ENCODE measurements at regions not wholly inside any gene's neighbourhood (a gene's known extent, or its start where the extent isn't known, plus 50 kb on each side); places are given as distances from the start of the nearest gene placed in this dataset.

DNA sequence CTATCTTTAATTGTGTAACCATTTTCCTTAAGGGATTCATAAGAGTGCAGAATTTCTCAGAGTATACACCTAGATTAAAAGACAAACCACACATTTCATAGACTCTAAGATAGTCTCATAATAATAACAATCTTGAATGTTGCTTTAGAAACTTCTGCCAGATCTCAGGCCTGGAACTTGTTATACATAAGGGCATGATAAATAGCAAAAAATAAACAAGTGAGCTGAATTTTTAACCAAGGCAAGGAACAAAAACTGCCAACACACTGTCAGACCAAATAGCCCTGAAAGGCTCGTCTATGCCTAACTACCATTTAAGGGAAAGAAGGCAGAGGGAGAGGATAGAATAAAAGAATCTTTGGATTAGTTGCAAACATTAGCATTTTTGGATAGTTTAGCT lies 65.8 kb upstream of the SEMA3C start:
- Histone ChIP-seq H3F3A (ENCODE audit: insufficient read depth, low read length) (no peaks in the 10 kb centered on the region), H3K79me2 (ENCODE audit: insufficient read depth, low read length) (no peaks in the 10 kb centered on the region), H3K4me1 (ENCODE audit: insufficient read depth, low read length, severe bottlenecking) (no peaks in the 10 kb centered on the region), H3K36me3 (ENCODE audit: insufficient read depth, low read length) (no peaks in the 10 kb centered on the region), H3K9ac (ENCODE audit: low read length) (no peak overlapping the region), H2AFZ (ENCODE audit: low read length) (no peak overlapping the region), H4K20me1 (ENCODE audit: insufficient read depth, low read length) (no peaks in the 10 kb centered on the region), H3K9me2 (ENCODE audit: low read depth, low read length) (no peaks in the 10 kb centered on the region), H3K9me3 (ENCODE audit: low read length) (no peaks in the 10 kb centered on the region), H3K4me3 (ENCODE audit: low read depth, low read length, poor library complexity, severe bottlenecking) (no peak overlapping the region), H3K4me2 (ENCODE audit: low read length) (no peak overlapping the region), H3K27me3 (ENCODE audit: insufficient read depth, low read length) (no peaks in the 10 kb centered on the region), H3K27ac (ENCODE audit: low read depth, low read length, poor library complexity, severe bottlenecking) (no peak overlapping the region)
- no peak for TF ChIP-seq EZH2 (IDR thresholded peaks at IDR 0.05; ENCODE audit: borderline replicate concordance, low read length)
- TF ChIP-seq CTCF (IDR thresholded peaks at IDR 0.05; ENCODE audit: low read length) = no peak

- Histone ChIP-seq H3K79me2 (ENCODE audit: insufficient read depth, low read length) (no peaks in the 10 kb centered on the region), H3K36me3 (ENCODE audit: insufficient read depth, low read length) (no peaks in the 10 kb centered on the region)
- no peak for TF ChIP-seq EZH2 (IDR thresholded peaks at IDR 0.05; ENCODE audit: borderline replicate concordance, low read length)
- TF ChIP-seq CTCF (IDR thresholded peaks at IDR 0.05; ENCODE audit: low read length) = no peak
These were observed 62.6 kb upstream of the SEMA3C start for GRCh38 chr7:80981405-80981804.

DNA sequence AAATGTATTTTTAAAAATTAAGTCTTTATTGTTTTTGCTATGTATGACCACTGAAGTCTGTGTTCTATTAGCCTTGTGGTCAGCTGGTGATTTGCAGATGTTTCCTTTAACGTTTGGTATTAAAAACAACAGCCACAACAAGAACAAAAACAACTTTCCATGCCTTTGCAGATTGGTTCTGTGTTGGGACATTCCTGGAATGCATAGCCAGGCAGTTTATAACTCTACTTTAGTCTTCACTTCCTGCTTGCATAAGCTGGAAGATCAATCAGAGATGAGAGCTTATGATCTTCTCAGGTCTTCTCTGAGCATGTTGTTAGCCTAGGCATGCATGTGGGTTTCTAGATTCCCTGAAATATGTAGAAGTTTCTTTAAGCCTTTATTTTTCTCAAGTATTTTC lies 58.9 kb upstream of the SEMA3C start:
- no peaks in the 10 kb centered on the region; the same call in 1 of the 2 replicates for H3K9me3 ChIP-seq (ENCODE audit: low read length)
- H3K36me3 ChIP-seq (ENCODE audit: insufficient read depth, low read length) = no peaks in the 10 kb centered on the region
- H3K79me2 ChIP-seq (ENCODE audit: insufficient read depth, low read length) = no peaks in the 10 kb centered on the region
- TF ChIP-seq CTCF (IDR thresholded peaks at IDR 0.05; ENCODE audit: low read length) (no peak), EZH2 (IDR thresholded peaks at IDR 0.05; ENCODE audit: borderline replicate concordance, low read length) (no peak)
- no peaks in the 10 kb centered on the region for H3K4me1 ChIP-seq (ENCODE audit: insufficient read depth, low read length, severe bottlenecking)
- H3K27me3 ChIP-seq (ENCODE audit: insufficient read depth, low read length) = no peaks in the 10 kb centered on the region
- H4K20me1 ChIP-seq (ENCODE audit: insufficient read depth, low read length) = no peaks in the 10 kb centered on the region
- no peak overlapping the region for H3K27ac ChIP-seq (ENCODE audit: low read depth, low read length, poor library complexity, severe bottlenecking)
- no peak overlapping the region for H3K4me2 ChIP-seq (ENCODE audit: low read length)
- no peaks in the 10 kb centered on the region for H3F3A ChIP-seq (ENCODE audit: insufficient read depth, low read length)
- no peaks in the 10 kb centered on the region for H3K9me2 ChIP-seq (ENCODE audit: low read depth, low read length)
- no peak overlapping the region for H2AFZ ChIP-seq (ENCODE audit: low read length)
- H3K9ac ChIP-seq (ENCODE audit: low read length) = no peak overlapping the region
- H3K4me3 ChIP-seq (ENCODE audit: low read depth, low read length, poor library complexity, severe bottlenecking) = no peak overlapping the region

More at GRCh38 chr7:80981405-80981804, 62.6 kb upstream of the SEMA3C start:
- H3K27ac ChIP-seq (ENCODE audit: low read depth, low read length, poor library complexity, severe bottlenecking) = no peak overlapping the region
- H3K9me2 ChIP-seq (ENCODE audit: low read depth, low read length) = no peaks in the 10 kb centered on the region
- no peaks in the 10 kb centered on the region for H3F3A ChIP-seq (ENCODE audit: insufficient read depth, low read length)
- no peaks in the 10 kb centered on the region for H3K4me1 ChIP-seq (ENCODE audit: insufficient read depth, low read length, severe bottlenecking)
- no peak overlapping the region for H2AFZ ChIP-seq (ENCODE audit: low read length)
- no peaks in the 10 kb centered on the region for H3K9me3 ChIP-seq (ENCODE audit: low read length)
- no peak overlapping the region for H3K9ac ChIP-seq (ENCODE audit: low read length)
- no peak overlapping the region for H3K4me2 ChIP-seq (ENCODE audit: low read length)
- no peaks in the 10 kb centered on the region for H3K27me3 ChIP-seq (ENCODE audit: insufficient read depth, low read length)
- no peaks in the 10 kb centered on the region for H4K20me1 ChIP-seq (ENCODE audit: insufficient read depth, low read length)
- no peak overlapping the region for H3K4me3 ChIP-seq (ENCODE audit: low read depth, low read length, poor library complexity, severe bottlenecking)

Data from OCI-LY1 (cell line).